Tibial artery (tissue), 4 donors: ENCODE measurements at regions not wholly inside any gene's neighbourhood (a gene's known extent, or its start where the extent isn't known, plus 50 kb on each side); places are given as distances from the start of the nearest gene placed in this dataset.

Experiments used
- DNase-seq, 2 donors: peaks; one replicate each; pipeline ENCODE4 v3.0.0-alpha.2; 2019
- H3K27ac ChIP-seq, 2 donors: fragments of 200-600 bp; sonication (generic) in 1 of 2; 1 replicate in 1 of 2; 2 replicates in 1 of 2; pipeline ENCODE4 v1.5.1; 2018 to 2019; ENCODE audit warnings: mild to moderate bottlenecking in 1 of 2
- H3K27me3 ChIP-seq, 2 donors: fragments of 200-600 bp; sonication (generic) in 1 of 2; one replicate each; pipeline versions ENCODE4 v1.5.1 to v1.6.0; 2016 to 2019
- H3K36me3 ChIP-seq, 3 donors: fragments of 200-600 bp; sonication (generic) in 2 of 3; one replicate each; pipeline ENCODE4 v1.5.1; 2016 to 2019; ENCODE audit warnings: mild to moderate bottlenecking in 2 of 3
- H3K4me1 ChIP-seq, 4 donors: fragments of 200-600 bp; sonication (generic) in 2 of 4; 1 replicate in 3 of 4; 2 replicates in 1 of 4; pipeline ENCODE4 v1.5.1; 2016 to 2019
- H3K4me3 ChIP-seq, 2 donors: fragments of 200-600 bp; sonication (generic) in 1 of 2; 1 replicate in 1 of 2; 2 replicates in 1 of 2; pipeline ENCODE4 v1.5.1; 2018 to 2019; ENCODE audit warnings: mild to moderate bottlenecking in 2 of 2
- H3K9me3 ChIP-seq, 3 donors: fragments of 200-600 bp; sonication (generic) in 1 of 3; one replicate each; pipeline ENCODE4 v1.5.1; 2016 to 2019
- intact Hi-C: fragments of 100-400 bp; cut with DNase I; formaldehyde crosslinking; loops from one replicate; pipeline ENCODE4 v1.15.0; 2023; ENCODE audit warnings: low total_unique reads
- TF ChIP-seq, protein P1 (sequence below), 2 experiments: fragments of 200-600 bp in 1 of 2; fragments of 450-650 bp in 1 of 2; IDR thresholded peaks; one replicate each; pipeline ENCODE4 v1.5.1; 2017 to 2019; ENCODE audit warnings: antibody characterized with exemption in 2 of 2, mild to moderate bottlenecking in 1 of 2, moderate library complexity in 1 of 2

DNA sequence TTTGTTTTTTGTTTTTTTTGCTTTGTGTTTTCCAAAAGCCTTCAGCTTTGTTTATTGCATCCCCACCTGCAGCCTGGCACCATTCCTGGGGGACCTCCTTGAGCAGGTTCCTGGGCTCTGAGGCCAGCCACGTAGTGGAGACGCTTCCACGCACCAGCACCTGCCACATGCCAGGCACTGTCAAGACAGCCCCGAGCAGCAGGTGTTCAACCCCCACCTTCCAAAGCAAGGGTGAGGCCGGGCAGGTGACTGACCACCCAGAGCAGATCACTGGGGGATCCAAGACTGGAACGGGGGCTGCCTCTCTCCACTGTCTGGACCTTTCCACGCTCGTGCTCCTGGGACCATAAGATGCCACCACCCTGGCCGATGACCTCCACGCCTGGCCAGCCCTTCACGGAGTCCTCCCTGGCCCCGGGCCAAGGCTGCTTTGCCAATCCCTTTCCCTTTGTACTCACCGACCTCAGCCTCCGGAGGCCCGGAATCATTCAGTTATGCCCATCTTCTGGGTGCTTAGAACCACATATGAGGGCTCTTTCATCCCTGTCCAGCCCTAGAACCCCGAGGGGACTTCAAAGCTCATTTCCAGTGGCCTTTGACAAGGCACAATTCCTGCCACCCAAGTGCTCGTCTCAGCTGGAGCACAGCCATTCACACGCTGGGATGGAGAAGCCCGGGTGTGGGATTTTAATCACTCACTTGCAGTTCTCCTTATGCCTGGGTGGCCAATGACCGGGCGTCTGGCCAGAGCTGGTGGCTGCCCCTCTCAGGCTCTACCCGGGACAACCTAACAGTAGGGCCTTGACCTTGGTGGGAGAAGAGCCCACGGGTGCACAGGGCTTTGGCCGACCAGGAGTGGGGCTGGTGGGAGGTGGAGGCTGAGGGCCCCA is 330.8 kb downstream of the NPHP4 start:
- TF ChIP-seq, protein P1, sequence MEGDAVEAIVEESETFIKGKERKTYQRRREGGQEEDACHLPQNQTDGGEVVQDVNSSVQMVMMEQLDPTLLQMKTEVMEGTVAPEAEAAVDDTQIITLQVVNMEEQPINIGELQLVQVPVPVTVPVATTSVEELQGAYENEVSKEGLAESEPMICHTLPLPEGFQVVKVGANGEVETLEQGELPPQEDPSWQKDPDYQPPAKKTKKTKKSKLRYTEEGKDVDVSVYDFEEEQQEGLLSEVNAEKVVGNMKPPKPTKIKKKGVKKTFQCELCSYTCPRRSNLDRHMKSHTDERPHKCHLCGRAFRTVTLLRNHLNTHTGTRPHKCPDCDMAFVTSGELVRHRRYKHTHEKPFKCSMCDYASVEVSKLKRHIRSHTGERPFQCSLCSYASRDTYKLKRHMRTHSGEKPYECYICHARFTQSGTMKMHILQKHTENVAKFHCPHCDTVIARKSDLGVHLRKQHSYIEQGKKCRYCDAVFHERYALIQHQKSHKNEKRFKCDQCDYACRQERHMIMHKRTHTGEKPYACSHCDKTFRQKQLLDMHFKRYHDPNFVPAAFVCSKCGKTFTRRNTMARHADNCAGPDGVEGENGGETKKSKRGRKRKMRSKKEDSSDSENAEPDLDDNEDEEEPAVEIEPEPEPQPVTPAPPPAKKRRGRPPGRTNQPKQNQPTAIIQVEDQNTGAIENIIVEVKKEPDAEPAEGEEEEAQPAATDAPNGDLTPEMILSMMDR (IDR thresholded peaks at IDR 0.05), result no peak
- Histone ChIP-seq H3K4me1 (peaks cover 0 to 8% (median 0%) of the 10 kb centered on the region in 4 donors), H3K9me3 (no peaks in the 10 kb centered on the region), H3K27me3 (peaks cover 0 to 38% of the 10 kb centered on the region in 2 donors), H3K27ac (no peak overlapping the region), H3K4me3 (no peak overlapping the region), H3K36me3 (no peaks in the 10 kb centered on the region)
- intact Hi-C loops, result no loop called here
- no peak for DNase-seq

DNA sequence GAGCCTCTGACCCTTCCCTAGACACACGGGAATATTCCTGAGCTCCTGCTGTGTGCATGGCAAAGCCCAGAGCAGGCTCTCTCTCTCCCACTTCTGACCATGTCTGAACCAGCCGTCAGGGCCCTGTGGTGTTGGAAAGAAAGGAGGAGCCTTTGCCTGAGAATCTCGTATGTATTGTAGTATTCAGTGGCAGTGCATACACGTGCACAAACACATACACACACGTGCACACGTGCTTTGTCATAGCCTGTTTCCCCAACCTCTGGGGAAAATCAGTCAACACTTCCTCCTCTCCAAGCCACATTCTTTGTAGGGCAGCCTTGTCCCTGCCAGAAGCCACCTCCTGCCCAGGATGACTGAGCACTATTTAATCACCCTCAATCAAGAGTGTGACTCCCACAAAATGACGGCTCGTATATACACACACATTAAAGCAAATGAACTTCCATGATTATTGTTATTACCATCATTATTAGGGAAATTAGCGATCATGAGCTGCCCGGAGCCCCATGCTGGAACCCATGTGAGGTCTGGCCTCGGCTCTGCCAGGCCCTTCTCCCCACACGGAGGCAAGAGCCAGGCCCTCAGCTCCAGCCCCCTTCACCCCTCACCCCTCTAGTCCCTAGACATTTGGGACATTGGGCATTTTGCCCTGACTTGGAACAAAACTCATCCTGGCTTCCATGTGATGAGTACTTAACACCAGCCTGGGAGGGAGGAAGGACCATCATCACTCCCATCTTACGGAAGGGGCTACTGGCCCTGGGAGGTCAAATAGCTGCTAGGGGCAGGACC is 331.9 kb downstream of the NPHP4 start:
- Histone ChIP-seq H3K4me1 (peaks cover 0 to 8% (median 0%) of the 10 kb centered on the region in 4 donors), H3K27ac (no peak overlapping the region), H3K36me3 (no peaks in the 10 kb centered on the region), H3K9me3 (no peaks in the 10 kb centered on the region), H3K27me3 (peaks cover 0 to 36% of the 10 kb centered on the region in 2 donors), H3K4me3 (no peak overlapping the region)
- intact Hi-C loops, result no loop called here
- DNase-seq, result no peak
- TF ChIP-seq, protein P1 (IDR thresholded peaks at IDR 0.05), result no peak

DNA sequence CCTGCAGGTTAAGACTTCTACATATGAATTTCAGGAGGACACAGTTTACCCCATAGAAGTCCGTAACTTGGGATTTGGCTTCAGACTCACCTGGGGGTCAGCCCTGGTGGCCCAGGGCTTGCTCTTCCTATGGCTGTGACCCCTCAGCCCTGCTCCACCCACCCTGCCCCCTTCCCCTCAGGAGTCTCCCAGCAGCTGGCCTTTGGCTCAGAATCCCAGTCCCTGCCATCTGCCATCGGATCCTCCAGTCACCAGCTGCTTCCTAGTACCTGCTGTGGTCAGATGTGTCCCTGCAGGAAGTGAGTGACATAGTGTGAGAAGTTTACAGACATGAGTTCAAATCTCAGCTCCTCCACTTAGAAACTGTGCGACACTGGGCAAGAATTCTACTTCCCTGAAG is 332.6 kb downstream of the NPHP4 start:
- DNase-seq, result no peak
- intact Hi-C loops, result no loop called here
- H3K4me1 ChIP-seq, result peaks cover 0 to 8% (median 0%) of the 10 kb centered on the region in 4 donors
- no peaks in the 10 kb centered on the region for H3K36me3 ChIP-seq
- H3K9me3 ChIP-seq, result no peaks in the 10 kb centered on the region
- TF ChIP-seq, protein P1 (IDR thresholded peaks at IDR 0.05), result no peak
- no peak overlapping the region for H3K27ac ChIP-seq
- no peak overlapping the region for H3K4me3 ChIP-seq
- H3K27me3 ChIP-seq, result peaks cover 0 to 33% of the 10 kb centered on the region in 2 donors

DNA sequence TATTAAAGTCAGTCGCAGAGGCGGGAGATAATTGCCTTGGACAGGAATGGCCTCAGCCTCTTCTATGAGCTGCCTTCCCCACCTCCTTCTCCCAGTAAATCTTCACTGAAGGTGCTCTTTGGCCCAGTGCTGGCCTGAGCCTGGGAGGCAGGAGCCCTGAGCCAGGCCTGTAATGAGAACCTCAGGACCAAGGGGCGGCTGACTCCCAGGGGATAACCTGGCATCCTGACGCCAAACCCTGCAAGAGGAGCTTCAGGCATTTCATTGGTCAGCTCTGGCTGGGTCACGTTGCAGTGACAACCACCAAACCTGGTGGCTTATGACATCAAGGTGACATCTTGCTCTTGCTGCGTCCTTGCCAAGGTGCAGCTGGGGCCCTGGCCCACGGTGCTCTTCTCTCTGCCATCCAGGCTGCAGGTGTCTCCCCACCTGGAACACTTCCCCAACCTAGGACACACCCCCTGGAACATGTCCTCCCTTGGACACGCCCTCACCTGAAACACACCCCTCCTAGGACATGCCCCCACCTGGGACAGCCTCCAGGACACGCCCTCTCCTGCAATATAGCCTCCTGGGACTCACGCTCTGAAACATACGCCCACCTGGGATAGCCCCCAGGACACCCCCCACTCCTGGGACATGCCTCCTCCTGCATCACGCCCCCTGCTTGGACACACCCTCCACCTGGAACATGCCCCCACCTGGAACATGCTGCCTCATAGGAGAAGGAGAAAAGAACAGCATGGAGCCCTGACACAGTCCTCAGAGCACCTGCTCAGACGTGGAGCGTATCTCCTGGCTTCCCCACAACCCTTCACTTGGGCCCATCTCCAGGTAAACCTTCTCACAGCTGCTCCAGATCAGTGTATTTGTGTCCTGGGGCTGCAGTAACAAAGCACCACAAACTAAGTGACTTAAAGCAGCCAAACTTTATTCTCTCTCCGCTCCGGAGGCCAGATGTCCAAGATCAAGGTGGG is 333.6 kb downstream of the NPHP4 start:
- intact Hi-C loops, result no loop called here

More for the DNA sequence above, 333.6 kb downstream of the NPHP4 start:
- Histone ChIP-seq H3K4me3 (no peak overlapping the region), H3K36me3 (no peaks in the 10 kb centered on the region), H3K4me1 (peaks cover 0 to 8% (median 0%) of the 10 kb centered on the region in 4 donors), H3K27me3 (peaks cover 0 to 25% of the 10 kb centered on the region in 2 donors), H3K27ac (no peak overlapping the region), H3K9me3 (no peaks in the 10 kb centered on the region)
- no peak for DNase-seq
- TF ChIP-seq, protein P1 (IDR thresholded peaks at IDR 0.05), result no peak
